IPS-18c (cell line): ENCODE measurements at regions not wholly inside any gene's neighbourhood (a gene's known extent, or its start where the extent isn't known, plus 50 kb on each side); places are given as distances from the start of the nearest gene placed in this dataset.

Source experiments
- H3K4me3 ChIP-seq: 2 replicates; pipeline ENCODE4 v1.7.0; 2013; ENCODE audit warnings: low read depth, mild to moderate bottlenecking, low read length, moderate library complexity; ENCODE audit not compliant: insufficient read depth
- H3K9me3 ChIP-seq: one replicate; pipeline ENCODE4 v1.6.1; 2013; ENCODE audit warnings: mild to moderate bottlenecking, low read length, moderate library complexity; ENCODE audit not compliant: control insufficient read depth, insufficient read depth

DNA sequence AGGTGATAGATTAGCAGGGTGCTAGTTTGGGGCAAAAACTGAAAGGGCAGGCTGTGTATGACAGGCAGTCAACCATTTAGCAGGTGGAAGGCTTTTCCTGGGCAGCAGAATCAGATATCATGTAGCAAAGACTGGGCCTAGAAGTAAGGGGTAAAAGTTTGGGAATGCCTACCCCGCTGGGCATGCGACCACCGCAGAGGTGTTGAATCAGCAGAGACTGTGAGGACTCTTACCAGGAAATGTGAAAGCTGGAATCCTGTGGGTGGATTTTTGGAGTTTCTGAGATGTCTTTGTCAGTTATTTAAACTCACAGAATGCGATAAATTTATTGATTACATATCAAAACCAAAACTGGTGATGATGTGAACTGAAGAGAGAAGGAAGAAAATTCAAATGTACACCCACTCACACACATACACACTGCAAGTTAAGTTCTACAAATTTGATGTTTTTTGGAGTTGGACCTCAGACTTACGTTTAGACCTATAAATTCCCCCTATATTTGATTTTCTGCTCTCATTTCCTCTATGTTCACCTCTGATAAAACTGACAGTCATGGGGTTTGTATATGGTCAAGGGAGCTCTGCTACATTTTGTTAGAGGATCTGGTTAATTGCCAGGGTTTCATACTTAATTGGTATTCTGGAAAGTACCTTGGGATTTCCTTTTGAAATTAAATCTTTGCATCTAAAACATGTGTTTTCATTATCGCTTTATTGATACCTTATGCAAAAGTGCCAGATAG is 333.6 kb downstream of the CSNK1G3 start:
- no peak overlapping the region for H3K4me3 ChIP-seq
- H3K9me3 ChIP-seq = no peaks in the 10 kb centered on the region

GRCh38 chr5:123844873-123845272 is 332.9 kb downstream of the CSNK1G3 start:
- Histone ChIP-seq H3K9me3 (no peaks in the 10 kb centered on the region), H3K4me3 (no peak overlapping the region)

- Histone ChIP-seq H3K9me3 (no peaks in the 10 kb centered on the region), H3K4me3 (no peak overlapping the region)
Measured at GRCh38 chr5:123835421-123835820, 323.4 kb downstream of the CSNK1G3 start.

DNA sequence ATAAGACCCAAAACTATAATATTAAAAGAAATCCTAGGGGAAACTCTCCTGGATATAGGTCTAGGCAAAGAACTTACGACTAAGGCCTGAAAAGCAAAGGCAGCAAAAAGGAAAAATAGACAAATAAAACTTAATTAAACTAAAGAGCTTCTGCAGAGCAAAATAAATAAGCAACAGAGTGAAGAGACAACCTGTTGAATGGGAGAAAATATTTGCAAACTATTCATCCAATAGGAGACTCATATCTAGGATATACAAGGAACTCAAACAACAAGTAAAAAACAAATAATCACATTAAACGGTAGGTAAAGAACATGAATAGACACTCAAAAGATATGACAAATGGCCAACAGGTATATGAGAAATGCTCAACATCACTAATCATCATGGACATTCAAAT is 318.6 kb downstream of the CSNK1G3 start:
- H3K9me3 ChIP-seq = no peaks in the 10 kb centered on the region
- H3K4me3 ChIP-seq = no peak overlapping the region

- H3K9me3 ChIP-seq = no peaks in the 10 kb centered on the region
- no peak overlapping the region for H3K4me3 ChIP-seq
Measured at GRCh38 chr5:123827811-123828210, 315.8 kb downstream of the CSNK1G3 start.

DNA sequence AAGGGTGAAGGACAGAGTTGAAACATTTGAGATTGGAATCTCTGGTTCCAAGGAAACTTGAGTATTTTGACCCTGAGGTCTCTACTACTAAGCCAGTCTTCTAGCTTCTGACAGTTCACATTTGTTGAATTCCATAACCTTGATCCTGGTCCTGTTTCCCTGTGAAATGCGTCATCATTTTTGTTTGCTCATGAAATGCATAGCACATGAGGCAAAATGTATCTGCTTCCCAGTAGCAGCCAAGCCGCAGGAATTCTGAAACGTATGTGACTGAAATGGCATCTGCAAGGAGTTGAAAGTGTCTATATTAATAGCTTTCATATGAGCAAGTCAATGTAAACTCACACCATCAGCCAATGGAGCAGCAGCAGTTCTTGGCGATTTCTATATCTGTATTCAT is 307.9 kb downstream of the CSNK1G3 start:
- H3K9me3 ChIP-seq = no peaks in the 10 kb centered on the region
- H3K4me3 ChIP-seq = no peak overlapping the region

DNA sequence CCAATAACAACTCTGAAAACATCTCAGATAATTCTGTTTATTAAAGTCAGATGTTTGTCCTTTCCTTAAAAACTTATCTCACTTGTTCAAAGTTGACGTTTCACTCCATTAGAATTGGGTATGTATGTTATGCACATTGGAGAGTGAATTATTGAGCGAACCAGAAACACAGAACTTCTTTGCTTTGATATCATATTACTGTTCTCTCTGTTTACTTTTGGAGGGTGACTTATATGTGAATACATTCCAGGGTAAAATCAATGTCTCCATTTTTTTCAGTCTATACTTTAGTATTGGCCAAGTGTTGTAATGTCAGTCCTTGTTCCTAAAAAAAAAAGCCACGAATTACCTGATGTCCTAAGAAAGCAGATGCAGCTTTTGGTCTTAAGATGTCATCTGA is 307.4 kb downstream of the CSNK1G3 start:
- no peak overlapping the region for H3K4me3 ChIP-seq
- no peaks in the 10 kb centered on the region for H3K9me3 ChIP-seq

DNA sequence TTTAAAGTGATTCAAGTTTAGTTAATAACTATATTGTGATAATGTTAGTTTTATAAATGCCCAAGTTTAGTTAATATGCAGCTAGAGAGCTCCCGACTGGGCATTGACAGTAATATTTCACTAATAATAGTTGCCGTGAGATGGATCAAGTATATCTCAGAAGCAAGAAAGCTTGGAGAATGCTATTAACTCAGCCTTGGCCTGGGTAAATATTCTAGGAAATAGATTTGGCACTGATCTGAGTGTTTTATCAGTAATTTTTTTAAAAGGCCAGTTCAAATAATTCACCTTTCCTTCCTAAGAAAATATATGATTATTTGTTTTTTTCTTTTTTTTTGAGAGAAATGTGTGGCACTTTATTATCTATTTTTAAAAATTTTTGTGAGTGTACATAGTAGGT is 305.3 kb downstream of the CSNK1G3 start:
- Histone ChIP-seq H3K4me3 (no peak overlapping the region), H3K9me3 (no peaks in the 10 kb centered on the region)

DNA sequence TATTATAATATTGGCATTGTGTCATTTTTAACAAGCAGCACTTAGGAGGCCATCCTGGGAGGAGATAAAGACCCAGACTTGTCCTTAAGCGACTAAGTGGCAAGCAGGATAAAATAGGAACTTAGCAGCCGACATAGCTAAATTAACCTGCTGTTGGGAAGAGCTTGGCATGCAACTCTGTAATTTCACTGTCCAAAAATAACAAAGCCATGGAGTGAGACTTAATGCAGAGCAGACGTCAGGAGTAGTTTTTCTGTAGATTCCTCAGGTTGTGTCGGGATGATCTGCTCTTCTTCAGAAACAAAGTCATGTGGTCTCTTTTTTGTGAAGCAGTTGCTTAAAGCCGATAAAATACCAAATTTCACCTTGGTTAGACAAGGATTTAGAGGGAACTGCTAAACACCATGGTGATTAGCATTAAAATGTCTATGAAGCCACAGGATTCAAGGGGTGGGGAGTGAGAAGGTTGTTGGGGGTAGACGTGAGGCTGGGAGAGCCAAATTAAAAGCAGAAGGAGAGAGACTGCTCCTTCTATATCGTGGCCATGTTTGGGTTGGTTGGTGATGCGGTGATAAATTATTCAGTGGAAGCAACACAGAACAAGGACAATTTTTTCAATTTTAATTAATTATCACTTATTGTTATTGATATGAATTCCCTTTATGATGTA is 303.0 kb downstream of the CSNK1G3 start:
- no peak overlapping the region; the same call in 1 of the 2 replicates for H3K4me3 ChIP-seq

DNA sequence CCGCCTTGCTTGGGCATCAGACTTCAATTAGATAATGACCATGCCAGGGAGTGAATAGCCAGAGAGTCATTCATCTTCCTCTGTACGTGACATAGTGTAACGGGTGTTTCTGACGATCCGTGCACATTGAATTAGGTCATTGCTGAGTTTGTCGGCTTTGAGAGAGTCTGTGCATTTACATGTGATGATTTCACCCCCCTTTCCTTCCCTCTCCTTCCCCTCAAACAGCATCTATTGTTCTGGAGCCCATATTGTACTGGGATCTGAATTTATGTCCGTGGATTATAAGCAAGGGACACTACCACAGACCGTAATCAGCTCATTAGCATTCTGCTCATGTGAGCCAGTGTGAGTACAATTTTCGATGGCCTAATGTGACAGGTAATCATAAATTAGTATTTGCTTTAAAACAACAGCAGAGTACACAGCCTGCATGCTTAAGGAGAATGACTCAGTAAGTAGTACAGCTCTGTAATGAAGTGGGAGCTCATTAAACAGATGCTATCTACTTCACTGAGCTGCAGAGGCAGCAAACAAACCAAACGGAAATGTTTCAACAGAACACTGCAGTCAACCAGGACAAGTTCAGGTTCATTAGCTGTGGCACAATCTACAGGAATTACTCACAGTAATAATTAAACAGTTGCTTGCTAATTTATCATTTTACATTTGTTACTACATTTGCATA is 302.1 kb downstream of the CSNK1G3 start:
- H3K9me3 ChIP-seq = no peaks in the 10 kb centered on the region
- no peak overlapping the region for H3K4me3 ChIP-seq

More for the DNA sequence above, 303.0 kb downstream of the CSNK1G3 start:
- H3K9me3 ChIP-seq = no peaks in the 10 kb centered on the region

DNA sequence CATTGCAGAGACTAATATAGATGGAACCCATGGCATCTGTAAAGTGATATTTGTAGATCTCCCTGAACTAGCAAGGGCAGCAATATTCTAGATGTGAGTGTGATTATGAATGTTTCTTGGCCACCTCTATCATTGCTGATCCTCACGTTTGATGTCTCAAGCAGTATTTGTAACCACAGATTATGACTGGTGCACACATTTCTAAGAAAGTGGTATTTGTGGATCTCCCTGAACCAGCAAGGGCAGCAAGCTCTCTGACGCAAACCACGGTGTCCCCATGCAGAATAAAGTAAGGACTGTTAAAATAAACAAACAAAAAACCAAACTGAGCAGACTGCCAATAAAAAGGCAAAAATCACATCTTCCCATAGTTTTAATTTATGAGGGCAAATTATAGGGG is 301.3 kb downstream of the CSNK1G3 start:
- H3K4me3 ChIP-seq = no peak overlapping the region
- no peaks in the 10 kb centered on the region for H3K9me3 ChIP-seq

GRCh38 chr5:123811831-123812230 is 299.9 kb downstream of the CSNK1G3 start:
- no peak overlapping the region for H3K4me3 ChIP-seq
- no peaks in the 10 kb centered on the region for H3K9me3 ChIP-seq

DNA sequence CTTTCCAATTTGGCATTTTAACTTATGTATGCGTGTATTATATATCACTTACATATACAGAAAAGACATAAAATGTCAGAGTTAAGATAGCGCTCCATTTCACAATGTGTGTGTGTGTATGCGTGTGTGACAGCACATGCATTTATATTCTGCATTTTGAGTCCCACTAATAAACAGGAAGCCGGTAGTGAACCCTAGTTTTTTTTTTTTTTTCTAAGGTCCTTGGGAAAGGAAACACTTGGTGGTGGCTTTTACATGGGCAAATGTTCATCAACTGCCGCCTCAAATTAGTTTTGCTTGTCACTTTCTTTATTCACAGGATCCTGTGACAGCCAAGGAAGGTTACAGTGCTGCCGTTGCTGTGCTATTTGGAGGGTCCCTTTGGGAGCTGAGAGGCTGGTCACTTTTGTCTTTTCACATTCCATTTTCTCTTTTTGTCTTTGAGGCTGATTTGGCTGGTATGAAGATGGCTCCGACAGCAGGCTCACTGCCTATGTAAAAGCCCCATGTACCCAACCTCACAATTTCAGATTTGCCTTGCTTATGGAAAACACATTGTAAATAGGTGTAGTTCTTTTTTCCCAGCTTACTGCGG is 298.9 kb downstream of the CSNK1G3 start:
- H3K4me3 ChIP-seq = no peak overlapping the region
- H3K9me3 ChIP-seq = no peaks in the 10 kb centered on the region

DNA sequence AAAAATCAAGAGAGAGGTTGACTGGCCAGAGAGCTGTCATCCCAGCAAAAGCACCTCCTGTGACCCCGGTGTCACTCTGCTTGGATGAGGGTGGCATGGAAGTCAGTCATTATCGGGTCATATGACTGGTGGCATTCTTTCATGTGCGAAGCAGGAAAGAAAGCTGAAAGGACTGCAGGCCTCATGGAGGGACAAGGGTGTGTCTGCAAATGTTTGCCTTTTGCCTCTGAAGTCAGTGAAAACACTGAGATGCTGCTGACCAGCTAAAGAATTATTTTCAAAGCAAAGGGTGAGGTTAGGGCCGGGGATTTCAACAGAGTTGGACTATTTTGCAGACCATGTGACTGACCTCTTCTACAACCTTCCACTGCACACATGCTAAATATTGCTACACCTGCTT is 298.3 kb downstream of the CSNK1G3 start:
- H3K4me3 ChIP-seq = no peak overlapping the region
- no peaks in the 10 kb centered on the region for H3K9me3 ChIP-seq

DNA sequence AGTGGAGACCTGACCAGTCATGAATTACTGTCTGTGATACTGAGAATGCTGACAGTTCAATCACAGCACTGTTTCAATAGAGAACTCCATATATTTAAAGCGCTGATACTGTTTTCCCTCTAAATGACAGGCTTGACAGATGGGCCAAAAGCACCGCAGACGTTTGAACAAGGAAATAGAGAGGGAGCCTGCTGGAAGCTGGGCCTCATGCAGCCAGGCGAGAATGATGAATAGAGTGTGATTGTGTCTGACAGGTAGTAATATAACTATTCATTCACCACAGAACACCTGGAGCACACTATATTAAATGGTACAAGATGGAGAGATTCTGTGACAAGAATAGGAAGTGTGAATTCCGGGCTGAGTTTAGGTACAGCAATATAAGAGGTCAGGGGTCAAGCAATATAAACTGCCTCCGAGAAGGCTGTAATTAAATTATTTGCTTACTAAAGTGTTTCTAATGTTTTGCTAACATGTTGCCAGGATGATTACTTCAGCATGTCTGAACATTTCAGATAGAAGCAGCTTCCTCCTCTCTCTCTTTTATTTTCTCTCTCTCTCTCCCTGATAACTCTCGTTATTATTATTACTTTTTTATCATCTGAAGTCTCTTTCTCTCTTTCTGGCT is 297.7 kb downstream of the CSNK1G3 start:
- Histone ChIP-seq H3K4me3 (no peak overlapping the region), H3K9me3 (no peaks in the 10 kb centered on the region)

GRCh38 chr5:123808461-123809380 is 296.7 kb downstream of the CSNK1G3 start:
- Histone ChIP-seq H3K9me3 (no peaks in the 10 kb centered on the region), H3K4me3 (no peak overlapping the region)
